K562 (cell line): ENCODE measurements at regions not wholly inside any gene's neighbourhood (a gene's known extent, or its start where the extent isn't known, plus 50 kb on each side); places are given as distances from the start of the nearest gene placed in this dataset.

Experiments
- CHD2 ChIP-seq: IDR thresholded peaks from 2 replicates; pipeline ENCODE4 v1.6.1; 2011; ENCODE audit warnings: low read depth, low read length
- HDAC6 ChIP-seq: IDR thresholded peaks from 2 replicates; pipeline ENCODE4 v1.6.1; 2012; ENCODE audit warnings: low read depth, mild to moderate bottlenecking, control low read depth, inconsistent platforms, low read length, moderate library complexity
- HOMEZ ChIP-seq: fragments of 250-450 bp; sonication (Bioruptor Pico); IDR thresholded peaks from 2 replicates; pipeline ENCODE4 v1.4.0; 2020; ENCODE audit warnings: mild to moderate bottlenecking, moderate library complexity
- NCOA1 ChIP-seq: fragments of 450-650 bp; IDR thresholded peaks from 2 replicates; pipeline ENCODE4 v1.6.1; 2016; ENCODE audit warnings: low read depth
- XRCC3 ChIP-seq: fragments of 450-650 bp; IDR thresholded peaks from 2 replicates; pipeline ENCODE4 v1.6.1; 2017; ENCODE audit warnings: mild to moderate bottlenecking, moderate library complexity

DNA sequence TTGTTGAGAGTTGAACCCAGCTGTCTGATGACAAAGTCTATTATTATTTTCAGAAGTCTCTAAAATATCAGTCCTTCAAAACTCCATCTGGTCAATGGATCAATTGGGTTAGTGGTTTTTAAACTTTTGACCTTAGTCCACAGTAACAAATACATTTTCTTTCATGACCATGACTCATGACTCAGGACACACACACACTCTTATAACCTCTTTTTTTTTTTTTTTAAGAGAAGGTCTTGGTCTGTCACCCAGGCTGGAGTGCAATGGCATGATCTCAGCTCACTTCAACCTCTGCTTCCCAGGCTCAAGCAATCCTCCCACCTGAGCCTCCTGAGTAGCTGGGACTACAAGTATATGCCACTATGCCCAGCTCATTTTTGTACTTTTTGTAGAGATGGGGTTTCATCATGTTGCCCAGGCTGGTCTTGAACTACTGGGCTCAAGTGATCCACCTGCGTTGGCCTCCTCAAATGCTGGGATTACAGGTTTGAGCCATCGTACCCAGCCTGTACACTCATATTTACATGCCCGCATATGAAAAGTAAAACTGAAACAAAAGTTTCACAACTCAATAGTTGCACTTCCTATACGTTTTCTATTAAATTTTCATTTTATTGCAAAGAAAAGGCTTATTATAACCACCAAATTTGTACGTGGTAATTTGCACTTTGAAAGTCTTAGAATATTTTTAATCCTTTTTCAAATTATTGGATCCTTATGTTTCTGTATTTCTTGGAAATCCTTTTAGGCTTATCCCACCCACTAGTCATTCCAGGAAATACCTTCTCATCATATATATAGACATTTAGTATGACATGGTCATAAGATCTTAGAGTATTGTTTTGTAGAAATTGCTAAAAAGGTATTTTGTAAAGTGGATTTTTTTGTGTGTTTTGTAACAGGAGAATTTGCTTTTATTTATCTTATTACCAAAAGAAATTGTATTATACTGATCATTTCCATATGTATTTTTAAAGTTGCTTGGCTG lies 199.0 kb downstream of the LPIN1 start:
- TF ChIP-seq CHD2 (no peak), HOMEZ (CRISPR knock-in tag) (no peak), XRCC3 (no peak), HDAC6 (no peak), NCOA1 (no peak)
